HG03442 (cell line): ENCODE measurements at regions not wholly inside any gene's neighbourhood (a gene's known extent, or its start where the extent isn't known, plus 50 kb on each side); places are given as distances from the start of the nearest gene placed in this dataset.
"Not testable (repeated sequence)": the region's sequence is repeated elsewhere in the genome, so short reads cannot be mapped to it uniquely, and the experiment has no call there.

Experiments
- ATAC-seq: cut with Tn5 transposase; IDR thresholded peaks from one replicate; pipeline ENCODE4 v1.9.1; 2021; ENCODE audit warnings: mild to moderate bottlenecking, moderate library complexity; ENCODE audit not compliant: unreplicated experiment

DNA sequence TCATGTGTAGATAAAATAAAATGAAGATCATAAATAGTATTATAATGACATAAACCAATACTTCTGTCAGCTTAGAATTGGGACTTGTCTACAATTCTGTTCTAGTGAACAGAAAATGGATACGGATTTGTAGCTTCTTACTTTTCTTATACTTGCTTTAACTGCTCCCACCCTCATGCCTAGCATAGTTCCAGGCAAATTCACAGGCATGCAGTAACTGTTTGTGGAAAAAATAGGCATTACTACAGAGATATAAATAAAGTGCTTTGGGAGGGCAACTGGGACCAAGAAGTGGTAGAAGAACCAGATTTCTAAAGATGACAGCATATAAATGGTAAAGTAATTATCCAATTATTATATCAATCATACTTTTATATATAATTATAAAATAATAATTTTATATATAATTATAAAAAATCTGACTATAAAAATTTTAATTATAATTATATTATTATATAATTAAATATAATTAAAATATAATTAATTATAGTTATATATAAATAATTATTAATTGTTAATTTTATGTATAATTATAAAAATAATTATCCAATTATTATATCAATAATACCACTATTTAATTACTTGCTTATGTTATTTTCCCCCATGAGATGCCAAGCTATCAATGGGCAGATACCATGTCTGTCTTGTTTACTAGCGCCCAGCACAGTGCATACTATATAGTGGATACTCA is 144.1 kb downstream of the NOC3L start:
- ATAC-seq: no peak

DNA sequence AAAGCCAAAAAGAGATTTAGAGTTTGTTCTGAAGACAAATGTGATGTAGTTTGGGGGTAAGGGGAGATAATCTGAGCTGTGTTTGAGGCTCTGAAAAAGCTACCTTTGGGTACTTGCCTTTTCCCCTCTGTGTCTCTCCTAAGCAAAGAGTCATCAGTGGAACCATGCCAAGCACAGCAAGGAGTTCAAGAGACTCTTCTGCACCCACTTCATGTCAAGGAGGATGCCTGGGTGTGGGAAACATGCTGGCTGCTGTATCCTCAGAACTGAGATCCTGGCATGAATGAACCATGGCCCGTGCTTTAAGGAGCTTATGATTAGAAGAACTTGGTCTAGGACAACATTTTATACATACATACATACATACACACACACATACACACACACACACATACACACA is 142.9 kb downstream of the NOC3L start:
- ATAC-seq: no peak

DNA sequence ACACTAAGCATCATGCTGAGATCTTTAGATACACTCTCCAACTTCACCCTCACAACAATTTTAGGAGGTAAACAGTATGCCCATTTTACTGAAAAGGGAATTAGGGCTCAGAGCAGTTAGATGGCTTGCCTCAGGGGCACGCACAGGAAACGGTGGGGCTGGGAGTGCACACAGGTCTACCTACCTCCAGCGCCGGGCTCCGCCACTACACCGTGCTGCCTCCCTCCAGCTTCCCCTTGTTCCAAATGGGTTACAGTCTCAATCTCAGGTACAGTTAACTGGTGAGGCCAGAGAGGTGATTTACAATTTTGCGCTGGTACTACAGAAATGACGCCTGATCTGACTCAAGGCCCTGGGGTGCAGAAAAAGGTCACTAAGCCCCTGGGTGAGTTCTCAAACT is 142.0 kb downstream of the NOC3L start:
- no peak for ATAC-seq

DNA sequence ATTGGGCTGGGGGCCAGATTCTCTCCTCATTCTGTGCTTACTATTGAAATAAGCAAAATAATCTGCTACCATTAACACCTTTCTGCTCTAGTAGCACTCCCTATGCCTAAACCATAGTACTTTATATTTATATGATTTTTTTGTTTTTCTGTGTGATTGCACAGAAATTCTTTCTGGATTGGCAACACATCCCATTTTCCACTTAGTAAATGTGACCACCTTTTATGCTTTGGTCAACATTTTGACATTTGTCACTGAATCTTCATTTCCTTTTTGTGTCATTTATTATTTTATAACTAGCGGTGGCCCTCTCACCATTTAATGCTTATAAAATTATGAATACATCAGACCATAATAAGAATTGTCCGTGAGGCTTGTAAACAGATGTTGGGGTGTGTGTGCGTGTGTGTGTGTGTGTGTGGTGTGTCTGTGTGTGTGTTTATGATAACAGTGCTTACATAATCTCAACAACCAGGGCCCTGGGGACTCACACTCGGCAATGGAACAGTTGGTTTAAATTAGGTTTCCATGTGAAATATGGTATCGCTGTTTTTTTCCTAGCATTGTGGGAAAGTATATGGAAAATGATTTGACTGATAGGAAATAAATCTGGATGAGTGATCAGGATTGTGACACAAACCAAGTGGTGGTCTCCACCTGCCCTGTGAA is 138.9 kb downstream of the NOC3L start:
- no peak for ATAC-seq

DNA sequence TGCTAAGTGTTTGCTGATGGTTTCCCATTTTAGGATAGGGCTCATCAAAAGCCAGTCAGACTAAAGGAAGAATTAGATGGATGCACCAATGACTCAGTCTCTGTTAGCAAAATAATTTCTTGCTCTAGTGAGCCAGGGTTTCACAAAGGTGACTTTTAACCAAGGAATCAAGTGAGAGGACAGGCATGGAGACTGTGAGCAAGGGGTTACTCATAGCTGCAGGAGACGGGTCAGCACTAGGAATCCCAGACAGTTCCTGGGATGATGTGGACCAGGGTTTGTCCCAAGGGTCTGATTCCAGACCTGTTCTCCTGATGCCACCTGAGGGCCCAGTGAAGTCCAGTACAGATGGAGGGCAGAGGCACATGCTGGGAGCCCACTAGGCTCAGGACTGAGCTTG is 138.1 kb downstream of the NOC3L start:
- no peak for ATAC-seq

DNA sequence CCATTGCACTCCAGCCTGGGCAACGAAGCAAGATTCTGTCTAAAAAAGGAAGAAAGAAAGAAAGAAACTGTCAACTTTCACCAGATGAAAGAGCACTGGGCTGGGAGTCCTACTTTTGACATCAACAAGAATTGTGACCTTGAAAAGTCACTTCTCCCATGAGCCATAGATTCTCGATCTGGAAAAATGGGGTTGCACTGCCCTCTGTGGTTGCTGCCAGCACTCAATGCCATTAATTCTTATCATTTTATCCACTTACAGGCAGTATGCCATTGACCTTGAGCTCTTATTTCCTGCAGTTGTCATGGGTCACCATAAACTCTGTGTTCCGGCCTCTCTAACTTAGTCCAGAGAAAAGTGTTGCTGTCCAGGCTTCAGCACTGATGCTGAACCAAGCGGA is 137.2 kb downstream of the NOC3L start:
- ATAC-seq: no peak

DNA sequence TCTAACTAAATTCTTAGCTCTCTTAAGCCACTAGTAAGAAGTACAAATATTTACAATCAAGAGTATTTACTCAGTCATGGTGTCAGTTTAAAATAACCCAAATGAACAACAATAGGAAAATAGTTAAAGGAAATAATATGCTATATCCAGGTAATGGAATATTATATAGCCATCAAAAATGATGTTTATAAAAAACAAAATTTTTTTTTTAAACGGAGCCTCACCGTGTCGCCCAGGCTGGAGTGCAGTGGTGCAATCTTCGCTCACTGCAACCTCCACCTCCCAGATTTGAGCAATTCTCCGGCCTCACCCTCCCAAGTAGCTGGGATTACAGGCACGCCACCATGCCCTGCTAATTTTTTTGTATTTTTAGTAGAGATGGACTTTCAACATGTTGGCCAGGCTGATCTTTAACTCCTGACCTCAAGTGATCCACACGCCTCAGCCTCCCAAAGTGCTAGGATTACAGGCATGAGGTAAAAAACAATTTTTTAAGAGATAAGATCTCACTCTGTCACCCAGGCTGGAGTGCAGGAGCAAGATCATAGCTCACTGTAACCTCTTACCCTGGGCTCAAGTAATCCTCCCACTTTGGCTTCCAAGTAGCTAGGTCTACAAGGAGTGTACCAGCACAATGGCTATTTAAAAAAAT is 132.5 kb downstream of the NOC3L start:
- ATAC-seq: no peak

DNA sequence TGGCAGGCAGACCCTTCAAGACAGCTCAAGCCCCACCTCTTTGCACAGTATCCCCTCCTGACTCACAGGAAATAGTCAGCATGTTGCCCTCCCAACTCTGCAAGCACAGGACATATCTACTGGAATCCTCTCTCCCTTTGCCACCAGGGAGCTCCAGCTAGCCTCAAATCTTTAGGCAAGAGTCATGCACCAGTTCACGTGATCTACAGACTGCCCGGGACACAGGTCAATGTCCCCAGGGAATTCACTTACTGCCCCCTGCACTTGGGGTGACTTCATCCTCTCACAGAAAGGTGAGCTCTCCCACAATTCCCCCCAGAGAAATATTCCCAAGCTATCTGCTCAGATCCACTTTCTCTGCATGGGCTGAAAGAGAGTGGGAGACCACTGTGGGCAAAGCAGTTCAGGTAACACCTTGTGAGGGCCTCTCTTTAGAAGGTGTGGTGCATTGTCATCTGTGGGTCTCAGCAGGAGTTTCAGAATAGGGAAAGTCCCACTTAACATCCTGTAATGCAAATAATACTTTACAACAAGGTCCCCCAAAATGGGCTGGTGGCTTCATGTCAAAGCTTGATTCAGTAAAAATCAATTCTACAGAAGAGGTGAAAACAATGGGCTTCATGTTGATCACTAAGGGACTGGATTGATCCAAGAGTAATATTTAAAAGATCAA is 129.9 kb downstream of the NOC3L start:
- peak; percentile 70 for ATAC-seq

DNA sequence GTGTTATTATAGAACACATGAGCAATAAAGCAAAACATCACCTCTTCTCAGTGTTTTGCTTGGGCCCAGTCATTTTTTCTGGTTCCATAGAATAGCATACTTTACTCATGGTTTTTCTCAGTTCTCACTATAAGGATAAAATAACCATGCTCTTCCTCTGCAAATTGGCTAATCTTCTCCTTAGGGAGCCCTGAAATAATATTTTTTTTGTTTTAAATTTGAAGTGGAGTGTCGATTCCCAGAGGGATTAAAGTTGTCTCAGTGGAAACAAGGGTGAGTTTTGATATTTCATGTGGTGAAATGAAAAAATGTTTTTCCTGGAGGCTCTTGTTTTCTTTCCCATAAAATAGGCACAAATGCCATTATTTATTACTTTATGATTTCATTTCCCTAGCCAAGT is 127.3 kb downstream of the NOC3L start:
- no peak for ATAC-seq

DNA sequence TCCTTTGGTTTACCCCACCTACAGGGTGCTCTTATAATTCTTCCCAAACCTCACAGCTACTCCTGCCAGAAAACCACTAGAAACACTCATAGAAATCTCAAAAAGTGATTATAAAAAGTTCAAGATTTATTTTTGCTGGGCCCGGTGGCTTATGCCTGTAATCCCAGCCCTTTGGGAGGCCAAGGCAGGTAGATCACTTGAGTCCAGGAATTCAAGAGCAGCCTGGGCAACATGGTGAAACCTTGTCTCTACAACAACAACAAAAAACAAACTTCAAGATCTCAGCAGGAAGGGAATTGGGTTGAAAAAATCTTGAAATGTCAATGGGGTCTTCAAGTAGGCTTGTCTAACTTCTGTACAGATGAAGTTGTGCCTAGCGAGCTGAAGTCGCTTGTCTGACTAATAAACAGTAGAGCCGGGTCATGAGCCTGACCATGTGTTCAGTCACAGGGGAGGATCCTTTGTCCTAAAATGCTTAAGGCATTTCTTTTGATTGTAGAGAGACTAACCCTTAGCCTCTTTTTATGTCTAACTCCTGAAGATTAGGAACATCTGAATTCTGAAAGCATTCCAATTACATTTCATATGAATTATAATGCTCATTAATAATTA is 124.6 kb downstream of the NOC3L start:
- ATAC-seq: no peak

DNA sequence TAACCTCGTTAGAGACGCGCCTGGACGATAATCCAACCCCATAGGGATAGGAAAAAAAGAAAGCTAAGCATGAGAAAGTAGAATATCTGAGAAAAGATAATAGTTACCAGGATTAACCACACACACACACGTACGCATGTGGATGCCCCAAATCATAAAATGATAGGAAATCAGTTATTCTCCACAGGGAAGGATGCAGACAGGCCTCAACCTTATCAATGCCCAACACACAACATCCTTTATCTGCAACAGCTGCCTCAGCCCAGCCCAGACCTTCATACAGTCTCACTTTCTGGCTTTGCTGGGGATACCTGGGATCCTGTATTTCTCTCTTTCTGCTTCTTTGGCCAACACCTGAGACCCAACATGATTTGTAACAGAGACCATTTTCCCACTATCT is 123.0 kb downstream of the NOC3L start:
- ATAC-seq: no peak

DNA sequence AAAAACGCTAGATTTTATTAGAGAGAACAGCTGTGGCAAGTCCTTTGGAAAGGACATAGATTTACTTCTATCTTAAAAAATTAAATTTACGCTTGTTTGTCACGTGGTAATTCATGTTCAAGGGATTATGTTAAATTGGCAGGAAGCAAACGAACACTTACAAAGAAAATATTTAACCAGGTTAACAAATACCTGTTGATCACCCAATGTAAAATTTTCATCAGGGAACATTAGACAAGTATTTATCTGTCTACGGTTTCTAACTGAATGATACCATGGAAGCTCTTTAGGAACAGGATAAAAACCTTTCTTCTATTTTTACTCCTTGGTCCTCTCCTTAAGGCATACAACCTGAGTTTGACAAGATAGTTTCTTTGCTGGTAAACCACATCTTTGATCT is 122.2 kb downstream of the NOC3L start:
- ATAC-seq: no peak

DNA sequence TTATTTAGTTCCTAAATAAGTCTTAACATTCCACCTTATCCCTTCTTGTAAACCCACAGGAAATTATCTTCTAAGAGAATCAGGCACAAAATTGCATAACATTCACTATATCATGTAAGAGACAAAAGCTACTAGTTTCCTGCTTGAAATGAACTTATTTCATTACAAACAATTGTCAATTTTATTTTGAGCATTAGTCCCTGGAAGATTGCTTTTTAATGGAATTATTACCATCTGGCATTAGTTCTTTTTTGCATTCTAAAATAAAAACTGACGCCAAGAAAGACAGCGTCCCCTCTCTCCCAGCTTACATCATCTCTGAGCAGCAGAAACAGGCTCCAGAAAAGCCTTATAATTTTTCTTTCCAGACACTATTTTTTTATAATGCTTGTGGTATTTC is 121.8 kb downstream of the NOC3L start:
- ATAC-seq: no peak

DNA sequence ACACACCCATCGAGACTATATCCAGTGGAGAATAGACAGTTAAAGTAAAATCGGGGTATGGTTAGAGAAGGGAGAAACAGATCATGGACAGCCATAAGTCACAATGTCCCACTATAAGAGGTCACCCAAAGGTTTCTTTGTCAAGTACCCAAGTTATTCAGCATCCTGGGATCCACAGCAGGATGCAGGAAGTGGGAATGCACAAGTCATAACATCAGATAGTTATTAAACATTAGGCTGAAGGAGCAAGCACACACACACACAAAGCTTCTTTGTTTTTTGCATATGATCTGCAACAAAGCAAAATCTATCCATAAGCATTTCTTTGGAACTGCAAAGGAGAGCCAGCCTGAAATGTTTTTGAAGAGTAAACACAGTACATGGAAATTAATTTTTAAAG is 111.6 kb downstream of the NOC3L start:
- no peak for ATAC-seq

DNA sequence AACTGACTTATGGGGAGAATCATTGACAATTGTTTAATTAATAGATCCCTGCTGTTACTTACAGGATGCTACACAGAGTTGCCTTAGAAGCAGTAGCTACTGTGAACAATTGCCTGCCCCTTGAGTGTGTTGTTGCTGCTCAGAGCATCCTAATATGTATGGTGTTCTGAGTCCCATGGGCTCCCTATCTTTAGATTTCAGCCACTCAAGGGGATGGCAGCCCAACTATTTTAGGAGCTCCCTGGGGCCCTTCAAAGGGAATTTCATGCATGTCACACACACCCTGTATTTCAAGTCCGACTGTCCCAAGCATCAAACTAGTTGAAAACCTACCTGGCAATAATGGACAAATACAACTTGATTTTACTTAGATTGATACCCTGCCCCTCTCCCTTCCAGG is 111.2 kb downstream of the NOC3L start:
- ATAC-seq: no peak

DNA sequence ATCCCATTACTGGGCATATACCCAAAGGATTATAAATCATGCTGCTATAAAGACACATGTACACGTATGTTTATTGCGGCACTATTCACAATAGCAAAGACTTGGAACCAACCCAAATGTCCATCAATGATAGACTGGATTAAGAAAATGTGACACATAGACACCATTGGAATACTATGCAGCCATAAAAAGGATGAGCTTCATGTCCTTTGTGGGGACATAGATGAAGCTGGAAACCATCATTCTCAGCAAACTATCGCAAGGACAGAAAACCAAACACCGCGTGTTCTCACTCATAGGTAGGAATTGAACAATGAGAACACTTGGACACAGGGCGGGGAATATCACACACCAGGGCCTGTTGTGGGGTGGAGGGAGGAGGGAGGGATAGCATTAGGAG is 105.3 kb downstream of the NOC3L start:
- ATAC-seq: not testable (repeated sequence)

DNA sequence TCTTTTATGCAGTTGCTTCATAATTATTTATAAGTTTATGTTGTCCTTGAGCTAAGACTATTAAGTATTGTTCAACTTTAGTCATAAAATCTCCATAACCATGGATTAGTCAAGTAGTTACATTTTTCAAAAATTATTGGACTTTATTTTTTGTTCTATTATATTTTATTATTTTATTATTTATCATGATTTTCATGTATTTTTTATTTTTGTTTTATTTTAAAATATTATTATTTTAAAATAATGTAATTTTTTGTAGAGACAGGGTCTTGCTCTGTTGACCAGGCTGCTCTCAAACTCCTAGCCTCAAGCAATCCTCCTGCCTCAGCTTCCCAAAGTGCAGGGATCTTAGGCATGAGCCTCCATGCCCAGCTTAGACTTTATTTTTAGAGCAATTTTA is 102.3 kb downstream of the NOC3L start:
- no peak for ATAC-seq

DNA sequence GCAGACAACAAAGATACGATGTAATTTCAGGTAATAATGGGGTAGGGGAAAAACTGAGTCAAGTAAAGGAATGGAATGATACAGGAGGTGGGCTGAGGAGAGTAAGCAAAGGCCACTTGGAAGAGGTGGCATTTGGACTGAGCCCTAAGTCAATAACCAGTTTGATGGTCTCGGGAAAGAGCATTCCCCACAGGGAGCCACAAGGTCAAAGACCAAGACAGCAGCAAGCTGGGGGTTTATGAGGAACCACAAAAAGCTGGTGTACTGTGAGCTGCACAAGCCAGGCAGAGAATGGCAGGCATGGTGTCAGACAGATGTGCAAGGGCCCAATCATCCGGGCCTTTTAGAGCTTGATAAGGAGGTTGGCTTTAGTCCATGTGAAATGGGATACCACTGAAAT is 98.7 kb downstream of the NOC3L start:
- ATAC-seq: no peak

DNA sequence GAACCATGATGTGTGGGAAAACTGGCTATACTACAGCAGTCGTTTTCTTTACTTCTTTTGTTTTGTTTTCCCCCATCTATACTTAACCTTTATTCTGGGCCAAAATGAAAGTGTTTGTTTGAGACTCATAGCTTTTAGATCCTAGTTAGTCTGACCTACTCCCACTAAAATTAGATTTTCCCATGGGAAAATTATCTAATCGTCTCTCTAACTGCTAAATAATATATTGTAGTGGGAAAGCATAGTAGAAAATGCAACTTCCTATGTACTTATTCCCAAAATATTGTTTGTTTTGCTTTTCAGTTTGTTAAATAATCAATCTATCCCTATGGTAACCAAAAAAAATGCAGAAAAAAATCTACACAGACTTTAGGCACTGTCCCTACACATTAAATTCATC is 96.6 kb downstream of the NOC3L start:
- ATAC-seq: no peak

DNA sequence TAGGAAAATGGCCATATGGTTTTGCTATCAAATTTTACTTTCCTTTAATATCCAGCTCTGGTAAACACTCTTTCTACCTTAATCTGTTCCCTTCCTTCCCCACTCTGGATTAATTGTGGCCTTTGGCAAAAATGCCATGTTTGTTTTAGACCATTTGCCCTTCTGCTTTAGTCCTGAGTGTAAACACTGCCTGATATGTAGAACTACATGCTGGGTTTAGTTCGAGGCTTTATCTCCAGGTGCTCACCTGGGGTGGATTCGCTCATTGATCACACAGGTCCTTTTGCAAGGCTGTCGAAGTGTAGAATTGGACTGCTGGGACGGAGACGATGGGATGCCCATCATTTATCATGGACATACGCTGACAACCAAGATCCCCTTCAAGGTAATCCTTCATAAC is 94.1 kb downstream of the NOC3L start:
- ATAC-seq: no peak

DNA sequence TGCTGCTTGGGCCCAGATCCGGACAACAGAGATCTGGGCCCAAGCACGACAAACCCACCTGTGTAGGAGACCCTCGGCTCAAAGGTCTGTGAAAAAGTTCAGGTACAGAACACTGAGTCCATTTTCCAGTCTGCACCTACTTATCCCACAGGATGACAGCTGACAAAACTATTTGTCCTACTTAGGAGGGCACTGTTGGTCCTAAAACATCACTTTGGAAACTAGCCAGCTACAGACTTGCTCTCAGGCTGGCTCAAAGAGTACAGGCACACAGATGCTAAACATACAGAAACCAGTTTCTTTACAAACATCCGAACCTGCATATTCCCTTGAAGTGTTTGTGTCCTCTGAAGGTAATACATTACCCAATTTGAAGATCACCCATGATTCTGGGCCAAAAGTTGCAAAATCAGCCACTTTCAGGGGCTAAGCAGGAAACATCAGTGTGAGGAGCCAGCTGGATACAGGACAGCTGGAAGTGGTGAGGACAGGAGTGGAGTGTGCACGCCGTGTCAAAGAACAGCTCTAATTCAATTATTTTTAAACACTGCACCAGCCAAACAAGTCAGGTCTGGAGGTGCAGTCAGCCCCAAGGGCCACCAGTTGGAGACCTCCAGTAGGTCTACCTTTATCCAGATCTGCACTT is 88.5 kb downstream of the NOC3L start:
- ATAC-seq: no peak
